Hepatocyte (in vitro differentiated cells): ENCODE measurements at regions not wholly inside any gene's neighbourhood (a gene's known extent, or its start where the extent isn't known, plus 50 kb on each side); places are given as distances from the start of the nearest gene placed in this dataset.

ENCODE experiments used
- DNase-seq: peaks from one replicate; pipeline ENCODE4 v3.0.0-alpha.2; 2016; ENCODE audit warnings: low spot score
- H2AFZ ChIP-seq: fragments of 200-600 bp; sonication (generic); 2 replicates; pipeline ENCODE4 v1.6.0; 2016; ENCODE audit warnings: antibody characterized with exemption, mild to moderate bottlenecking
- H3K27ac ChIP-seq: fragments of 200-600 bp; sonication (generic); 2 replicates; pipeline ENCODE4 v1.5.1; 2016; ENCODE audit warnings: mild to moderate bottlenecking
- H3K27me3 ChIP-seq: fragments of 200-600 bp; sonication (generic); 2 replicates; pipeline ENCODE4 v1.6.1; 2016
- H3K36me3 ChIP-seq: fragments of 200-600 bp; sonication (generic); replicated peaks from 2 replicates; pipeline ENCODE4 v1.5.1; 2016; ENCODE audit warnings: low read depth; ENCODE audit not compliant: insufficient read depth
- H3K4me1 ChIP-seq: fragments of 200-600 bp; sonication (generic); 2 replicates; pipeline ENCODE4 v1.5.1; 2016; ENCODE audit warnings: mild to moderate bottlenecking, moderate library complexity; ENCODE audit not compliant: insufficient read depth
- H3K4me2 ChIP-seq: fragments of 200-600 bp; sonication (generic); 2 replicates; pipeline ENCODE4 v1.6.0; 2016
- H3K4me3 ChIP-seq: fragments of 200-600 bp; sonication (generic); 2 replicates; pipeline ENCODE4 v1.5.1; 2016; ENCODE audit warnings: mild to moderate bottlenecking
- H3K79me2 ChIP-seq: fragments of 200-600 bp; sonication (generic); 2 replicates; pipeline ENCODE4 v1.6.0; 2017; ENCODE audit warnings: mild to moderate bottlenecking
- H3K9me2 ChIP-seq: fragments of 200-600 bp; sonication (generic); replicated peaks from 2 replicates; pipeline ENCODE4 v1.6.0; 2017; ENCODE audit warnings: mild to moderate bottlenecking; ENCODE audit not compliant: insufficient read depth
- H3K9me3 ChIP-seq: fragments of 200-600 bp; sonication (generic); 2 replicates; pipeline ENCODE4 v1.5.1; 2016; ENCODE audit warnings: low read depth, mild to moderate bottlenecking
- H4K20me1 ChIP-seq: fragments of 200-600 bp; sonication (generic); 2 replicates; pipeline ENCODE4 v1.6.0; 2016; ENCODE audit warnings: mild to moderate bottlenecking; ENCODE audit not compliant: insufficient read depth, poor library complexity, severe bottlenecking
- CTCF ChIP-seq: fragments of 200-600 bp; sonication (generic); IDR thresholded peaks from 2 replicates; pipeline ENCODE4 v1.5.1; 2016; ENCODE audit warnings: antibody characterized with exemption, mild to moderate bottlenecking; ENCODE audit not compliant: poor library complexity
- EZH2 ChIP-seq: fragments of 200-600 bp; sonication (generic); IDR thresholded peaks from 2 replicates; pipeline ENCODE4 v1.6.1; 2016; ENCODE audit warnings: antibody characterized with exemption, mild to moderate bottlenecking, borderline replicate concordance
- EZH2phosphoT487 ChIP-seq: fragments of 200-600 bp; sonication (generic); IDR thresholded peaks from one replicate; pipeline ENCODE4 v1.6.1; 2018; ENCODE audit warnings: antibody characterized with exemption, mild to moderate bottlenecking, low read depth, moderate library complexity; ENCODE audit not compliant: unreplicated experiment, severe bottlenecking
- WGBS: methylation state at CpG from one replicate; pipeline ENCODE4 v1.1.6; 2016; ENCODE audit warnings: low lambda C conversion rate; ENCODE audit errors: missing lambda C conversion rate; 5-methylcytosine and 5-hydroxymethylcytosine counted together

- Histone ChIP-seq H3K4me1 (no peaks in the 10 kb centered on the region), H3K4me2 (no peak overlapping the region), H3K79me2 (no peaks in the 10 kb centered on the region), H3K9me2 (no peaks in the 10 kb centered on the region), H2AFZ (no peak overlapping the region), H3K9me3 (no peaks in the 10 kb centered on the region), H3K4me3 (no peak overlapping the region), H3K27ac (no peak overlapping the region), H4K20me1 (no peaks in the 10 kb centered on the region), H3K27me3 (no peaks in the 10 kb centered on the region), H3K36me3 (no peaks in the 10 kb centered on the region)
- DNase-seq, result no peak
- TF ChIP-seq CTCF (no peak), EZH2phosphoT487 (no peak)
- 87% methylated on average over 2 of the region's 2 CpGs for WGBS
Measured at GRCh38 chr5:92525131-92525530, 1055.9 kb downstream of the NR2F1-AS1 start.

GRCh38 chr5:92519811-92520632 is 1061.0 kb downstream of the NR2F1-AS1 start:
- Histone ChIP-seq H3K4me3 (no peak overlapping the region), H4K20me1 (no peaks in the 10 kb centered on the region), H3K4me1 (no peaks in the 10 kb centered on the region), H3K4me2 (no peak overlapping the region), H3K79me2 (no peaks in the 10 kb centered on the region), H3K9me2 (no peaks in the 10 kb centered on the region), H3K27ac (no peak overlapping the region), H3K9me3 (no peaks in the 10 kb centered on the region), H3K36me3 (no peaks in the 10 kb centered on the region), H3K27me3 (no peaks in the 10 kb centered on the region), H2AFZ (no peak overlapping the region)
- no peak for TF ChIP-seq EZH2phosphoT487
- no peak for TF ChIP-seq EZH2
- no peak for TF ChIP-seq CTCF
- no peak for DNase-seq
- 80% methylated on average over 3 of the region's 3 CpGs for WGBS

GRCh38 chr5:92518318-92518904 is 1062.6 kb downstream of the NR2F1-AS1 start:
- Histone ChIP-seq H3K9me2 (no peaks in the 10 kb centered on the region), H3K4me1 (no peaks in the 10 kb centered on the region), H3K27me3 (no peaks in the 10 kb centered on the region), H3K36me3 (no peaks in the 10 kb centered on the region), H3K27ac (no peak overlapping the region), H3K79me2 (no peaks in the 10 kb centered on the region), H3K9me3 (no peaks in the 10 kb centered on the region), H2AFZ (no peak overlapping the region), H3K4me3 (no peak overlapping the region), H3K4me2 (no peak overlapping the region), H4K20me1 (no peaks in the 10 kb centered on the region)
- DNase-seq, result peak; percentile 51
- TF ChIP-seq EZH2phosphoT487 (no peak), CTCF (peak; percentile 54)
- 35% methylated on average over 4 of the region's 4 CpGs for WGBS

GRCh38 chr5:92514896-92515295 is 1066.1 kb downstream of the NR2F1-AS1 start:
- Histone ChIP-seq H3K9me3 (no peaks in the 10 kb centered on the region), H2AFZ (no peak overlapping the region), H3K79me2 (no peaks in the 10 kb centered on the region), H3K27me3 (no peaks in the 10 kb centered on the region), H4K20me1 (no peaks in the 10 kb centered on the region), H3K36me3 (no peaks in the 10 kb centered on the region), H3K4me3 (no peak overlapping the region), H3K4me2 (no peak overlapping the region), H3K9me2 (no peaks in the 10 kb centered on the region), H3K27ac (no peak overlapping the region), H3K4me1 (no peaks in the 10 kb centered on the region)
- TF ChIP-seq EZH2phosphoT487, result no peak
- no peak for TF ChIP-seq EZH2
- TF ChIP-seq CTCF, result no peak
- no peak for DNase-seq
